ENCODE measurements at regions not wholly inside any gene's neighbourhood (a gene's known extent, or its start where the extent isn't known, plus 50 kb on each side); places are given as distances from the start of the nearest gene placed in this dataset.

- no peak overlapping the region for H3K4me3 ChIP-seq (replicated peaks in 1 of 3)
- WGBS, 2 donors: 84 to 86% methylated on average over 2 of the region's 2 CpGs
- no peaks in the 10 kb centered on the region for H3K4me1 ChIP-seq
- no peaks in the 10 kb centered on the region for H3K36me3 ChIP-seq
- DNase-seq: no peak
- intact Hi-C loops (cut with DNase I): no loop called here
- TF ChIP-seq, protein P1, sequence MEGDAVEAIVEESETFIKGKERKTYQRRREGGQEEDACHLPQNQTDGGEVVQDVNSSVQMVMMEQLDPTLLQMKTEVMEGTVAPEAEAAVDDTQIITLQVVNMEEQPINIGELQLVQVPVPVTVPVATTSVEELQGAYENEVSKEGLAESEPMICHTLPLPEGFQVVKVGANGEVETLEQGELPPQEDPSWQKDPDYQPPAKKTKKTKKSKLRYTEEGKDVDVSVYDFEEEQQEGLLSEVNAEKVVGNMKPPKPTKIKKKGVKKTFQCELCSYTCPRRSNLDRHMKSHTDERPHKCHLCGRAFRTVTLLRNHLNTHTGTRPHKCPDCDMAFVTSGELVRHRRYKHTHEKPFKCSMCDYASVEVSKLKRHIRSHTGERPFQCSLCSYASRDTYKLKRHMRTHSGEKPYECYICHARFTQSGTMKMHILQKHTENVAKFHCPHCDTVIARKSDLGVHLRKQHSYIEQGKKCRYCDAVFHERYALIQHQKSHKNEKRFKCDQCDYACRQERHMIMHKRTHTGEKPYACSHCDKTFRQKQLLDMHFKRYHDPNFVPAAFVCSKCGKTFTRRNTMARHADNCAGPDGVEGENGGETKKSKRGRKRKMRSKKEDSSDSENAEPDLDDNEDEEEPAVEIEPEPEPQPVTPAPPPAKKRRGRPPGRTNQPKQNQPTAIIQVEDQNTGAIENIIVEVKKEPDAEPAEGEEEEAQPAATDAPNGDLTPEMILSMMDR (IDR thresholded peaks at IDR 0.05): no peak
- TF ChIP-seq POLR2A (IDR thresholded peaks at IDR 0.05): no peak
- H3K27ac ChIP-seq: no peak overlapping the region
- H3K27me3 ChIP-seq: no peaks in the 10 kb centered on the region
- H3K9me3 ChIP-seq: no peaks in the 10 kb centered on the region
Observed at GRCh38 chr3:94195381-94195780, 132.5 kb downstream of the NSUN3 start.

DNA sequence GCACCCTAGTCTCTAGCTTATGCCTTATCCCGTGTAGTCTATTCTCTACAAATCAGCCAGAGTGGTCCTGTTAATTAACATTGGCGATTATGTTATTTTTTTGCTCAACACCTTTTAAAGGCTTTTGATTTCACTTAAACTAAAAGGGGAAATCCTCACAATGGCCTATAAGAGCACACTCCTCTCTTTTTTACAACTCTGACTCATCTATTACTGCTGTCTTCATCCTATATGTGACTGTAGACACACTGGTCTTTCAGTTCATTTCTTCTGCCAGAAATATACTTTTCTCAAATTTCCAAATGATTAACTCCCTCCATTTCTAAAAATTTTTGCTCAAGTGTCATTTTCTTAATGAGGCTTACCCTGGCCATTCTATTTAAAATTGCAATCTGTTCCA is 143.4 kb downstream of the NSUN3 start:
- Histone ChIP-seq H3K4me3 (replicated peaks in 1 of 3) (no peak overlapping the region), H3K4me1 (no peaks in the 10 kb centered on the region), H3K9me3 (no peaks in the 10 kb centered on the region), H3K27ac (no peak overlapping the region), H3K27me3 (no peaks in the 10 kb centered on the region), H3K36me3 (no peaks in the 10 kb centered on the region)
- WGBS, 2 donors: 91 to 92% methylated on average over 2 of the region's 2 CpGs
- intact Hi-C loops (cut with DNase I): no loop called here
- DNase-seq: no peak
- TF ChIP-seq POLR2A (IDR thresholded peaks at IDR 0.05): no peak
- TF ChIP-seq, protein P1 (IDR thresholded peaks at IDR 0.05): no peak

GRCh38 chr3:94210256-94210655 is 147.4 kb downstream of the NSUN3 start:
- no peaks in the 10 kb centered on the region for H3K36me3 ChIP-seq
- no peak overlapping the region for H3K4me3 ChIP-seq (replicated peaks in 1 of 3)
- TF ChIP-seq POLR2A (IDR thresholded peaks at IDR 0.05): no peak
- TF ChIP-seq, protein P1 (IDR thresholded peaks at IDR 0.05): no peak
- DNase-seq: no peak
- no peaks in the 10 kb centered on the region for H3K4me1 ChIP-seq
- no peaks in the 10 kb centered on the region for H3K9me3 ChIP-seq
- intact Hi-C loops (cut with DNase I): no loop called here
- H3K27me3 ChIP-seq: no peaks in the 10 kb centered on the region
- WGBS, 2 donors: 85 to 88% methylated on average over 1 of the region's 1 CpG
- no peak overlapping the region for H3K27ac ChIP-seq

GRCh38 chr3:94217406-94217805 is 154.5 kb downstream of the NSUN3 start:
- Histone ChIP-seq H3K27ac (no peak overlapping the region), H3K4me1 (no peaks in the 10 kb centered on the region), H3K9me3 (no peaks in the 10 kb centered on the region), H3K4me3 (replicated peaks in 1 of 3) (no peak overlapping the region), H3K27me3 (no peaks in the 10 kb centered on the region), H3K36me3 (no peaks in the 10 kb centered on the region)
- WGBS, 2 donors: 68 to 72% methylated on average over 4 of the region's 4 CpGs
- intact Hi-C loops (cut with DNase I): no loop called here
- TF ChIP-seq, protein P1 (IDR thresholded peaks at IDR 0.05): no peak
- TF ChIP-seq POLR2A (IDR thresholded peaks at IDR 0.05): no peak
- no peak for DNase-seq

- no peaks in the 10 kb centered on the region for H3K36me3 ChIP-seq
- intact Hi-C loops (cut with DNase I): no loop called here
- no peaks in the 10 kb centered on the region for H3K9me3 ChIP-seq
- H3K27ac ChIP-seq: no peak overlapping the region
- WGBS, 2 donors: 75 to 81% methylated on average over 2 of the region's 2 CpGs
- TF ChIP-seq, protein P1 (IDR thresholded peaks at IDR 0.05): no peak
- TF ChIP-seq POLR2A (IDR thresholded peaks at IDR 0.05): no peak
- no peaks in the 10 kb centered on the region for H3K27me3 ChIP-seq
- no peak for DNase-seq
- no peaks in the 10 kb centered on the region for H3K4me1 ChIP-seq
- H3K4me3 ChIP-seq (replicated peaks in 1 of 3): no peak overlapping the region
Observed at GRCh38 chr3:94220426-94220825, 157.6 kb downstream of the NSUN3 start.
